ENCODE measurements at regions not wholly inside any gene's neighbourhood (a gene's known extent, or its start where the extent isn't known, plus 50 kb on each side); places are given as distances from the start of the nearest gene placed in this dataset.
"Not testable (repeated sequence)": the region's sequence is repeated elsewhere in the genome, so short reads cannot be mapped to it uniquely, and the experiment has no call there.

DNA sequence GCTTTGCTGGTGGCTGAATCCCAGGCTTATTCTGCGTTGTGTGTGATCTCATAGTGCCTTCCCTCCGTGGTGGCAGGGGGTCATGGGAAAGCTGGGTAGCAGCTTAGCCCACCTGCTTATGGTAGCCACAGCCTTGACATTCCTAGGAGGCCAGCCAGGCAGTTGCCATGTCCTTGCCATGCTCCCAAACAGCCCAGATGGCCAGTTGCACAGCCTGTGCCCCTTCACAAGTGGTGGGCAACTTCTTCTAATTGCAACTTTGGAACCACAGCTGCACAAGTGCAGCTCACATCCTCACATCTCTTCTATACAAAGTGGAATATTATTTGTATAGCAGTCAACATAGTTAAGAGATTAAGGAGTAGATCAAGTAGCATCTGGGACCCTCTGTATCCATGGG, 136.6 kb upstream of the PELI1 start:
- DNase-seq (ENCODE audit: low spot score) = not testable (repeated sequence)

DNA sequence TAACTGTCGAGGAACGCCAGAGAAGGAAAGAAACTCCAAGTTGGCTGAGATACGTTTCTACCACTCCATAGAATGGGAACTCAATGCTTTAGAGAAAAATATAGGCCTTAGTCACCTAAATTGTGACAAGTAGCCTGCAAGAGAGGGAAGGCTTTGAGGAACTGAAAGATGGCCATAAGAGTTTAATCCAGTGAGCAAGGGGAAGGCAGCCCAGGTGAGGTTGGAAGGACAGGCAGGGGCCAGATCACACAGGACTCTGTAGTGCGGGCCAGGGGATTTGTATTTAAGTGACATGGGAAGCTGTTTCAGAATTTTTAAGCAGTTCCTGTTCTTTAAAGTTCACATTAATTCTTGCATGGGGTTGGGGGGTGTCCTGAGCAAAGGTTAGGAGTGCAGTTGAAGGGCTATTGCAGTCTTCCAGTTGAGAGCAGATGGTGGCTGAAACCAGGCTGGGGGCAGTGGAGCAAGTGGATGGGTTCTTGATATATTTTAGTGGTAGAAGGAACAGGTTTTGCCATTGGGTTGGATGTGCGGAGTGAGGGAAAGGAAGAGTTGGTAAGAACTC, 138.9 kb upstream of the PELI1 start:
- DNase-seq (ENCODE audit: low spot score) = no peak

DNA sequence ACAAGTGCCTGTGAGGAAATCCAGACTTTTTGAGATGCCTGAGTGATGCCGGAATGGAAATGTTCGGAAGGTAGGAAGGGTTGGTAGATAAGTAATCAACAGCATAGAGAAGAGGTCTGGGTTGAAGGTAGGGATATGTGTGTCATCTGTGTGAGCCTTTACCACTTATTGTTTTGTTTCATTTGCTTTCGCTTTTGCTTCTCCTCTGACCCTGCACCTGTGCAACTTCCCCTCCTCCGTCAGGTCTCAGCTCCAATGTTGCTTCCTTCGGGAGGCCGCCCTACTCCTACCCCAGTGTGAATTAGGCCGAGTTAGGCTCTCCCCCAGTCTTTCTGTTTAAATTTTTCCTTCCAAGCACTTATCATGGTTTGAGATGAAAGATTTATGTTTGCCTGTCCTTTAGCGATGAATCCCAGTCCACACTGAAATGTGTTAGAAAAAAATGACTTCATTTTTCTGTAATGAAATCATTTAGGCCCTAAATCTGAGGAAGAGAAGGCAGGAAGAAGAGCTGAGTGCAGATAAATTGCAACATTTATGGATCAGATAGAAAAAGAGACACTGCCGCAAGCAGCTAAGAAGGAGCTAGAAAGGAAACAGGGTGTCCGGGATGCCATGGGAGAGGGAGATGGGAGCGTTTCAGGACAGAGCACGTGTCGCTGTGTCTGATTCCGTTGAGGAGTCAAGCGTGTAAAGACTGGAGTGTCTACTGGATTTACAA, 139.6 kb upstream of the PELI1 start:
- DNase-seq (ENCODE audit: low spot score) = no peak

DNA sequence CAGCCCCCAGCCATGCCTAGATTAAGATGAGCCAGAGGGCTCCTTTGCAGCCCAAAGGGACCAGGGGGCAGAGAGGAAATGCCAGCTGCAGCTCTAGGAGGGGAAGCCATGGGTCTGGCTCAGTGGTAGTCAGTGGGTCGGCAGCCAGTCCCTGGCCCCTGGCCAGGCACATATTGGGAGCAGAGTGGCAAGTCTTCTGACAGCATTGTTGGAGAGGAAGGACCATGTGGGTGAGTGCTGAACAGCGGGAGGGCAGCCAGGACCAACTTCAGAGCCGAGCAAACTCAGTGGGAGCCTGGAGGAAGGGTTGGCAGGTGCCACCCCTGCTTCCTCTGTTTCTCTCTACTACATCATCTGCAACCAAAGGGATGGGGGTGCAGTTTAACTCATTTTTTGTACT, 140.5 kb upstream of the PELI1 start:
- DNase-seq (ENCODE audit: low spot score) = no peak

DNA sequence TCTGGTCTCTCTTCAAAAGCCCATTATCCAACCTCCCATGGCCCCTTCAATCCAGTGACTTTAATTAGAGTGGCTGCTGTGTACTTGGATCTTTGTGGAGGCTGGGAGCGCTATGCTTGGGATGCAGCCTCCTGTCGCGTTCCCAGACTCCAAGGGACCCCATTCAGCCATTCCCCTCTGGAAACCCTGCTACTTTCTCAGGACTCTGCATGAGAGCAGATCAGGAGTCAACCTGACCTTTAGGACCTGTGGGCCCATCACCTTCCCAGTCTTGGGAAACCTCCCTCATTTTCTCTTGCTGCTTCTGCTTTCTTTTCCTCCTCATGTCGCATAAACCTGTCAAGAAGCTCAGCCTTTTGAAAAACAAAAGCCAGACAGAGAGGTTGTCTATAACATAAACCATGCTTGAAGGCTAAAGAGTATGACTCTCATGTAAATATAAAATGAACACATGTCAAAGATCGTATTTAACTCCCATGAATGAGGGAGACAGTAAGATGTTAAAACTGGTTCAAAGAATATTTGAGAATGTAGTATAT, 143.1 kb upstream of the PELI1 start:
- DNase-seq (ENCODE audit: low spot score) = no peak

DNA sequence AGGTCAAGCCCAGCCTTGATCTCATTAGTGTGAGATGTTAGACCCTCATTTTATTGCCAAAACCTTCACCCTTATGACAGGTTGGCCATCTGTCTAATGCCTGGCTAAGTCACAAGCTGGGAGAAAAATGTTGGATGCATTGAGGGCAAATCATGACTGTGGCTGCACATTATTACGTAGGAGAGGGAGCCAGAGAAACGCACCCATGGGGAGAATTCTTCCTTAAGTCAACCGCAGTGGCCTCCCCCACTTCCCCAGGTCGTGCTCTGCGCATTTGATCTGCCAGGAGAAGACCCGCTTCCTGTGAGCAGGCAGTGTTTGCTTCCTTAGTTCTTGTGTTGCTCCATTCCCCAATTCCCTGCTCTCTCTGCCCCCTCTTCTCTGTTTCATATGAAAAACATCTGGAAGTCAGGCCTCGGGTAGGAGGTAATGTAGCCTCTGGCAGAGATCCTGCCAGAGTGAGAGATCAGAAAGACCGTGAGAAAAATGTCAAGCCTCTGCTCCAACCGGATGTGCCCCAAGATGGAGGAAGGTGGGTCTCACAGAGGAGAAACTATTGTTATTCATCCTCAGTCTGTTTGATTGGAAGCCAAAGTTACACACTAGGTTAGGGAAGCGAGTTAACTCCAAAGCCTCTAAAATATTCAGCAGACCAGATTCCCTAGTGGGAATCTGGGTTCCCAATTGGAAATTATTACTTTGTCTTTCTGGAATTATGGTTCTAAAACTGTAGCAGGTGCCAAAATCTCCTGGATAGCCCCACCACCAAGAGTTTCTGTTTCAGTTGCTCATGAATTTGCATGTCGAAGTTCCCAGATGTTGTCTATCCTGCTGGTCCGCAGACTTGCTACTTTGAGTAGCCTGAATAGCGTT, 144.3 kb upstream of the PELI1 start:
- no peak for DNase-seq (ENCODE audit: low spot score)

DNA sequence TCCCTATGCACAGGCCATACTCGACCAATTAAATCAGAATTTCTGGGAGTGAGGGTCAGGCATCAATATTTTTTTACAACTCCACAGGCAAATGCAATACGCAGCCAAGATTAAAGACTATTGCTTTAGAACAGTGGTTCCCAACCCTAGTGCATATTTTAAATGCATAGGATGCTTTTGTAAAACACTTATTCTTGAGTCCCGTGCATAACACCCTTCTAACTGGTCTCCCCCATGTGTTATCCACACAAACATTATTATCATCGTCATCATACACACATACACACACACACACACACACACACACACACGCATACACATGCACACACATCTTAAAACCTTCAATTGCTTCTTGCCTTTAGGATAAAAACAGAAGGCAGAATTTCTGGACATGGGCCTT, 145.0 kb upstream of the PELI1 start:
- no peak for DNase-seq (ENCODE audit: low spot score)

DNA sequence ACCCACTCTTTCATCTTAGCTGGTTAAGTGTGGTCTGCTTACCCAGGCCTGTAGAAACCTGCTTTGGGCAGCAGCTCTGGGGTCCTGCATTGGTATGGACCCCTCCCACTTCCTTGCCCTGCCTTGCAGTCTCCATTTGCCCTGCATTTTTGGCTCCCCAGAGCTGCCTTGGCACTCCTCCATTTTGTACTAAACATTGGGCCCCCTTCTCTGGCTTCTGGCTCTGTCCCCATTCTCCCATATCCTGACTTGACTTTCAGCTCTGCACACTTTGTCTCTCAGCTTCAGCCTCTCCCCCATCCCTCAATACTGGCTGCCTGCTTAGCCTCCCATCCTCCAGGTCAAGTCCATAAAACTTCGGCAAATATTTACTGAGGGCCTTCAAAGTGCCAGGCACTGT, 145.5 kb upstream of the PELI1 start:
- no peak for DNase-seq (ENCODE audit: low spot score)

DNA sequence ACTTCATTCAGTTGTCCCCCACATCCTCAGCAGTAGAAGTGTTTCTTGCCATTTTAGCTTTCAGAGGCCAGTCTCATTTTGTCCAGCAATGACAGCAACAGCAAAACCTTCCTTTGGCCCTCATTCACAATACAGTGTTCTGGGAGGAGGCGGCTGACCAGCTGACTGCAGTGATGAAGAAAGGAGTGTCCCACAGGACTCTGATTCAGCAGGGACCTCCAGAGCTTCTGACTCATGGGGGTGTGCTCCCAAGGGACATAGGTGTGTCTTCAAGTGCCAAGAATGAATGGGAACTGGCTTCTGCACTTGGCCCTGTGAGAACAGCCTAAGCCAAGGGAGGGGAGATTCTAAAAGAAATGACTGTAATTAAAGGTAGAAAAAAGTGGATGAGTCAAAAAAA, 147.0 kb upstream of the PELI1 start:
- no peak for DNase-seq (ENCODE audit: low spot score)

DNA sequence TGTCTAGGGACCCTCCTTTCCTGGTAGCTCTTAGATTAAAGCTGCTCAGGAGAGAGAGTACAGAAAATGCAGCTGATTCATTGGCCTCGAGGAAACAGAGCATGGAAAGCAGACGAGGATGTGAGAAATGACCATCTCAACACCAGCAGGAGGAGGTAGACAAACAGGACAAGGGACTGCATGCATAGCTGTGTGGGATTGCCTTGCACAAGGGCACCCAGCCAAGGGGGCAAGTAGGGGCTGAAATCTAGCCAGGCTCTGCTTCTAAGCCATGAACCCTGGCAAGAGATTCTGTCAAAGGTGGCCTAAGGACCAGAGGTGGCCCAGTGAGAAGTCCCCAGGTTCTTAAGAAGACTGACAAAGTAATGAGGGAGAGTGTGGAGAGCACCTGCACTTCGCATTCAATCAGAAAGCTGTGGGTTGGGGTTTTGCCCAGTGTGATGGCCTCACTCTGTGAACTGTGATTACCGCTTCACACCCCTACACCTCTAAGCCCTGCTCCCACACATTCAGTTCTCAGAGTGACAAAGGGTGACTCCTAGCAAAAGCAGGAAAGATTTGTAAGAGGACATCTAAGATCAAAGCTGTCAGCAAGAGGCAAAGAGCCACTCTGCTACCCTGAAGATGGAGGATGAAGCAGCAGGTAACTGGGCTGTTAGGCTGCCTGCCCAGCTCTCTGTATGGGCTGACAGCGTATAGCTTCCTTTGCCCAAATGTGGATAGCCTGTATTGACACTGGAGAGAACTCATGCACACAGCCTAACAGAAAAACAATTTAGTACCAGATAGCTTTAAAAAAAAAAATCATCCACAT, 151.3 kb upstream of the PELI1 start:
- no peak for DNase-seq (ENCODE audit: low spot score)

DNA sequence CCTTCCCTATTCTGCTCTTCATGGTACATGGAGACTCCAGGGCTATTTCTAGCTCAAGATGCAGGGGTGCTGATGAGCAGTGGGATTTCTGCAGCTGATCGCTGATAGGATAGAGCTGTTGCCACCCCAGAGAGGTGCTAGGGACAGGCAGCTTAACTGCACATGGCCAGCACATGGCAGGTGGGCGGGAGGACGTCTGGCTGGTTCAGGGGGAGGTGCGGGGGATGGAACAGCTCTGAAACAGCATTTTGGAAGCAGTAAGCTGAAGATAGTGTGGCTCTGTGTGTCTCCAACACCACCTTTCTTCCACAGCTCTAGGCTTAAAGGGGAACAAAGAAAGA, 151.9 kb upstream of the PELI1 start:
- no peak for DNase-seq (ENCODE audit: low spot score)

DNA sequence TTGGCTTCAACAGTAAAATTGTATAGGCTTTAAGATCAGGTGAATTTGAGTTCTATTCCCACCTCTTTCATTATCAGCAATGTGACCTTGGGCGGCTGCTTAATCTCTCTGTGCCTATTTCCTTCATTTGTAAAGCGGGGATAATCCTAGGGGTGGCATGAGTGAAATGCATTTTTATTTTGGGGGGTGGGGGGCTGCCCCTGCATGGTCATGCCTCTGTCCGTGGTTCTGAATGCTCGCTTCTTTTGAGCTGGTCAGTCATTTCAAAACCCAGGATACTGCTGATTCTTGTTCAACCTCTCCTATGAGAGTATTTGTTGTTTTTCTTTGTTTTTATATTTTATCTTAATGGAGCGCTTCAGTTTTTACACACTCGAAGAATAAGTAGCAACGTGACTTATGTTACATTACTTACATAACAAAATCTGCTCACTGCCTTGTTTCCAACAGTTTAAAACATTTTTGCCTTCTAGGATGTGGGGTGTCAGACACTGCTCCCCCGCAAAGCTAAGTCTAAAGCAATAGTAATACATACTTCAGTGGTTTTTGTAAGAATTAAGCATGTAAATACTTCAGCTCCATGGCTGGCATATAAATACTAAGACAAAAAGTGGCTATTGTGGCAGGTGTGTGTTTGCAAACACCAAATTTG, 152.6 kb upstream of the PELI1 start:
- DNase-seq (ENCODE audit: low spot score) = no peak

DNA sequence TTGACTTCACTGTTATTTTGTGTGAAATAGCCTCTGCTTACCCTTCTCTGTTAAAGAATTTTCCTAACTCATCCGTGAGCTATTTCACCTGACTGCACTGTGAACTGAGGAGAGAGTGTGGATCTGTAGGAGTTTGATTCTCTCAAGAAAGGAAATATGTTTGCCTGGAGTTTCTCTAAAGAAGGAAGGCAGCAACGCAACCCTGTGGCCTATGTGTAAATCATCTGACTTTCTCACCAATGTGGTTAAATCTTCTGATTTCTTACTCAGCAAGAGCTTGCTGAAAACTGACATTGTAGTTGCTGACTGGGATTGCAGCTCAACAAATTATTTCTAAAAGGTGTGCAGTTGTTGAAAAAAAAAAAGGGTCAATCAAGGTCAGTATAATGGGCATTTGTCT, 153.9 kb upstream of the PELI1 start:
- no peak for DNase-seq (ENCODE audit: low spot score)

DNA sequence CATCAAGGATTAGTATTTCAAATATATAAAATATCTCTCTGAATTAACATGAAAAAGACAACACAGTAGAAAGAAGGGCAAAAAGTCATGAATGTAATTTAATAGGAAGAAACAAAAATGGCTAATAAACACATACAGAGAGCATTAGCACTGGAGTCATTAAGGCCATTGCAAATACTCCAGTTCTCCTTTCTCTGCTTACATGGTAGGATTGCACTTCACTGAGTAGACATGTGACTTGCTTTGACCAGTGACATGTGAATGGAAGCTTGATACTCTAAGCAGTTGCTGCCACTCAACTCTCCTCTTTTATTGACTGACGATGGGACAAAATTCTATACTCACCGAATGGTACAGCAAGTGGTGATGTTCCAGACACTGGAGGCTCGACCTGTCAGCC, 153.9 kb upstream of the LGALSL start:
- no peak for DNase-seq (ENCODE audit: low spot score)

DNA sequence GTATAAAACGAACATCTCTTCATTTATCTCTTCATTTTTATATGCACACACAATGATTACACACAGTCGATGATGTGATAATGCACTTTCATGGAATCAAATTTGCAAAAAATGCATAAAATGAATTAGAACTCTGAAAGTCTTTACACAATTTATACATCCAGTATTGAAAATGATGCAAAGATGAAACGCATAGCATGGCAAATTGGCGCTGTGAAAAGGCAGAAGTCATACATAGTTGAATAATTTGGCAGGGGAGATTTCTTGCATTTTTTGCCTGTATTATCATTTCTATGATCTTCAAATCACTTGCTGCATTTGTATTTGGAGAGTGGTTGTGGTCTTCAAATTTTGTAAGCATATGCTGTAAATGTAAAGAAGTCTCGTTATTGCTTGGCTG, 150.7 kb upstream of the LGALSL start:
- DNase-seq (ENCODE audit: low spot score) = no peak

DNA sequence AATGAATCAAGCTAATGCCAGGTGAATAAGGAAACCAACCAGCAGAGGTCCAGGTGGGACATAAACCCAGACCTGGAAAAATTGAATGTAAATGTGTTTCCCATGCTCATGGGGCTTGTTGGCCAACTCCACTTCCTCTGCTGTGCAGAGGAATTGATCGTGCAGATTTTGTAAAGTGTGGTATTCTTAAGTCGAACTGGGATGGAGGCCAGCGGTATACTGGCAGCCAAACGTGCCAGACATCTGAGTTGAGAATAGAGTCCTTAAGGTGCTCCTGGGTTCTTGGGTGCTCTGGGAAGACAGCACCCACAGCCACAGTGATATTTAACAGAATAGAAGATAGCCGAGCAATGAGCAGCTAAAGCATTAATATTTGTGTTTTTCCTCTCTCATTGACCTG, 146.5 kb upstream of the LGALSL start:
- DNase-seq (ENCODE audit: low spot score) = no peak

DNA sequence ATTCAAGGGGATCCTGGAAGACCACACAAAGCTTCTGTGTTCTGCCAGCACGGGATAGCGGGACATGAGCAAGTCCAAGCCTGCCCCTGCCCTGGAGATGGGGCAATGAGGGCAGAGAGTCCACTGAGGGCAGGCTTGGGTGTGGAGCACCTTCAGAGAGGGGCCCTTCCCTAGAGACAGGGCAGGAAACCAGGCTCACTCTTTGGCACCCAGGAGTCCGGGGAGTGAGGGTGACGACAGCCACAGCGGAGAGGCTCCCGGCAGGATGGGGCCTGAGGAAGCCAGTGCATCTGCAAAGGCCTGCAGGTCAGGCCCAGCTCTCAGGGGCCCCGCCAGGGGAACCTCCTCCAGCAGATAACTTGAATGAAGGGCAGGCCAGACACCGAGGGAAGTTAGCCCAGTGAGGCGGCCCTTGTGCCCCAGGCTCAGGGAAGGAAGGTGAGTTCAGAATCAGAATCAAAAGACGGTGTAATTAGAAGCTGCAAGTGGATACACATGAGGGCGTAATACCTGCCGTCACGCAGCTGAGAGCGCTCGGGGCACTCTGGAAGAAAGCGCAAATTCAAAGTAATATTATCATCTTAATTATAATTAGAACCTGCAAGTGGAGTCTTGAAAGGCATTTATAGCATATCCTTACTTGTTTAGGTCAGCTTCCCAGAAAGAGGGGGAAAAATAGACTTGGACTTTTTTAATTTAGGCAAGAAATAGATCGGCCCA, 142.6 kb upstream of the LGALSL start:
- DNase-seq (ENCODE audit: low spot score) = no peak

DNA sequence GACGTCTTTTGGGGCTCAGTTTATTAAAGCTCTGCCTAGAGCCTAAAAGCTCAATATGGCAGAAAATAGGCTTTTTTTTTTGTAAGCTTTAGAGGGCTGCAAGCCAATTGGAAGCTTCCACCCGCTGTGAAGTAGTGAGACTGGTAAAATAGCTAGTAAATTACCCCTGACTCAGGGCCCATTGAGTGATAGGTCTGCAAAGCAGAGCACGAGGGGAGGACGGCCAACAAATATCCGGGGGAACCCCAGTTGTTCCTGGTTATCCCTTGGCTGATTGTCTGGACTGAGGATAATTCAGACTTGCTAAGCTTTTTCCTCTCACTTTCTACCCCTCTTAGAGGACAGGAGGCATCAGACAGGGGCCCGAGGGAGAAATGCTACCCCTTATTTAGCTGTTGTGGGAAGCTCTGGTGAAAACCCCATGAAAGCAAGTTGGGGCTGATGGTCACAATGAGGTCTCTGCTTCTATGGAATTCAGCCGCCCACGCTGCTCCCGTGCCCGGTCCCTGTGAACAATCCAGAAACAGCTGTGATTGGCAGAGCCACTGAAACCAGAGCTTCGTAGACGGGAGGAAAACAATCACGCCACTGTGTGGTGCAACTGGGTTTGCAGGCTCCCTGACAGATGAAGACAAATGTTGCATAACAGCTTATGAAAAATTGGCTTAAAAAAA, 141.9 kb upstream of the LGALSL start:
- no peak for DNase-seq (ENCODE audit: low spot score)

DNA sequence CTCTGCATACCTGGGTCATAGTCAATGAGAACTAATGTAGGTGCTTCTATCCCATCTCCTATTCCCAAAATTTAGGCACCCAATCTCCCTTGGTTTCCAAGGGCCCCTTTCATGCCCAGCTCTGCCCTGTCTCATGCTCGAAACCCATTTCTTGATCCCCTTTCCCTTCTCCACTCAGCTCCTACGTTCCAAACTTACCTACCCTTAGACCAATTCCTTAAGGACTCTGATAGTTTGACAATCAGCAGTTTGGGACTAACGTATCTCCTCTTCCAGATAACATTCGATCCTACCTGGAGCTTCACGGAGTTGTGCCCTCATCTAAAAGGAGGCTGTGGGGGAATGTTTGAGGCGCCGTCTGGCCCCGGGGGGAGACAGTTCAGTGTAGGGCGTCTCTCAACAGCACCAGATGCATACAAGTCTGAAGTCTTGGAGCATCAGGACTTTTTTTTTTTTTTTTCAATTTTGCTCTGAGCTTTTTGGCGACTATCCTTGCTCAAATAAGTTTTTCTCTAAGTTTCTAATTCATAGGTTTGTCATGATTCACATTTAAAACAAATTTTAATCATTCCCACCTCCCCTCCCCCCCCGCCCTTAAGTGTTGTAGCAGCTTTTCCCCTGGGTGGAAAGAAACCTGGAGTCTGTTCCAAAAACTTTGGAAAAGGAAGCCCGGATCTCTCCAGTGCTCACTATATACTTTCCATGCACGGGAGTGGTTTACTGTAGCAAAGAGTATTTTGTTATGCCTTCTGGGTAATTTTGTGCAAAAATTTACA, 141.2 kb upstream of the LGALSL start:
- DNase-seq (ENCODE audit: low spot score) = no peak

Measured in mesenteric fat pad (tissue), 1 donor.